ENCODE measurements at regions not wholly inside any gene's neighbourhood (a gene's known extent, or its start where the extent isn't known, plus 50 kb on each side); places are given as distances from the start of the nearest gene placed in this dataset.

DNA sequence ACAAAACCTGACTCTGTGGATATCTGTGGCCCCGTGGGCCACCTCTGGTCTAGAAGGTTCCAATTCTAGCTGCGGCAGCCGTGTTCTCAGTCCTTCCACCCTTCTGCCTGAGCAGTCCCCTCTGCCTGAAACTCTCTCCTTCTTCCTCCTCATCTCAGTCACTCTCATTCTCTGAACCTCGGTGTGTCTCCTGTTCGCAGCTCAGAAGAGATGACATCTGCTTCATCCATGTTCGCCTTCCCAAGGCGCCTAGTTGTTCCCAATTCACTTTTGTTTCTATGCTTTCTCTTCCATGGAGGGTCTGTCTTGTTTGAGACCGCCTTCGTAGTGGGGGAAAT is 95.5 kb downstream of the CEBPB start:
- H3K27me3 ChIP-seq (replicated peaks; ENCODE audit: insufficient read depth, low read length): peaks cover 93% of the 10 kb centered on the region
- no peaks in the 10 kb centered on the region for H3K36me3 ChIP-seq (replicated peaks; ENCODE audit: insufficient read depth, low read length)
- no peak overlapping the region for H3K4me2 ChIP-seq (ENCODE audit: low read depth, low read length)
- H3K9ac ChIP-seq (ENCODE audit: low read length): no peak overlapping the region
- no peaks in the 10 kb centered on the region for H3K79me2 ChIP-seq (ENCODE audit: low read length)
- no peak for DNase-seq
- H3K9me2 ChIP-seq (replicated peaks; ENCODE audit: insufficient read depth, low read length): no peaks in the 10 kb centered on the region
- no peak overlapping the region for H2AFZ ChIP-seq (ENCODE audit: low read length)
- no peak overlapping the region for H3K4me3 ChIP-seq (ENCODE audit: low read length)
- H3K4me1 ChIP-seq (ENCODE audit: low read length): no peaks in the 10 kb centered on the region
- no peaks in the 10 kb centered on the region for H4K20me1 ChIP-seq (ENCODE audit: insufficient read depth, low read length)
- no peaks in the 10 kb centered on the region for H3K9me3 ChIP-seq (replicated peaks; ENCODE audit: insufficient read depth, low read length)
- H3K27ac ChIP-seq (ENCODE audit: low read length): no peak overlapping the region
- no peak for TF ChIP-seq EZH2 (optimal IDR thresholded peaks at IDR 0.05; ENCODE audit: low read depth, low read length)
- no peak for TF ChIP-seq EZH2phosphoT487 (IDR thresholded peaks at IDR 0.05; ENCODE audit: low read length)
- TF ChIP-seq, protein P1, sequence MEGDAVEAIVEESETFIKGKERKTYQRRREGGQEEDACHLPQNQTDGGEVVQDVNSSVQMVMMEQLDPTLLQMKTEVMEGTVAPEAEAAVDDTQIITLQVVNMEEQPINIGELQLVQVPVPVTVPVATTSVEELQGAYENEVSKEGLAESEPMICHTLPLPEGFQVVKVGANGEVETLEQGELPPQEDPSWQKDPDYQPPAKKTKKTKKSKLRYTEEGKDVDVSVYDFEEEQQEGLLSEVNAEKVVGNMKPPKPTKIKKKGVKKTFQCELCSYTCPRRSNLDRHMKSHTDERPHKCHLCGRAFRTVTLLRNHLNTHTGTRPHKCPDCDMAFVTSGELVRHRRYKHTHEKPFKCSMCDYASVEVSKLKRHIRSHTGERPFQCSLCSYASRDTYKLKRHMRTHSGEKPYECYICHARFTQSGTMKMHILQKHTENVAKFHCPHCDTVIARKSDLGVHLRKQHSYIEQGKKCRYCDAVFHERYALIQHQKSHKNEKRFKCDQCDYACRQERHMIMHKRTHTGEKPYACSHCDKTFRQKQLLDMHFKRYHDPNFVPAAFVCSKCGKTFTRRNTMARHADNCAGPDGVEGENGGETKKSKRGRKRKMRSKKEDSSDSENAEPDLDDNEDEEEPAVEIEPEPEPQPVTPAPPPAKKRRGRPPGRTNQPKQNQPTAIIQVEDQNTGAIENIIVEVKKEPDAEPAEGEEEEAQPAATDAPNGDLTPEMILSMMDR (IDR thresholded peaks at IDR 0.05; ENCODE audit: low read length): no peak
- no peaks in the 10 kb centered on the region for H3F3A ChIP-seq (ENCODE audit: insufficient read depth, low read length)

DNA sequence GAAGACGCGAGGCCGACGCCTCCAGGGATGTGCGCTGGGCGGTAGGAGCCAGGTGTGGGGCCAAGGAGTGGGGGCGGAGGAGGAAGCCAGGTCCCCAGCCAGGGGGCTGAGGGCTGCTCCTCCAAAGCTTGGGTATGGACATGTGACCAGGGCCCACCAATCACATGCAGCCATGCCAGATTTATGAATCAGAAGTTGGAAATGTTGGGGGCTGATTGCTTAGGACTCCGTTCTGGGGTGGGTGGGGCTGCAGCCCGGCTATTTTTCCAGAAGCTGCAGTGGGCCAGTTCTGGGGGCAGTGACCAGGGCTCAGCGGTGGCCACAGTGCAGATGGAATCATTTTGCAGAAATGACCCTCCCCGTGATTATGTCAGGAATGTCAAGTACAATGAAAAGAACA is 96.0 kb downstream of the CEBPB start:
- no peak overlapping the region for H3K27ac ChIP-seq (ENCODE audit: low read length)
- H3K36me3 ChIP-seq (replicated peaks; ENCODE audit: insufficient read depth, low read length): no peaks in the 10 kb centered on the region
- H3K27me3 ChIP-seq (replicated peaks; ENCODE audit: insufficient read depth, low read length): peaks cover 92% of the 10 kb centered on the region
- H4K20me1 ChIP-seq (ENCODE audit: insufficient read depth, low read length): no peaks in the 10 kb centered on the region
- no peaks in the 10 kb centered on the region for H3K79me2 ChIP-seq (ENCODE audit: low read length)
- H3K4me1 ChIP-seq (ENCODE audit: low read length): no peaks in the 10 kb centered on the region
- H2AFZ ChIP-seq (ENCODE audit: low read length): no peak overlapping the region
- no peak overlapping the region for H3K4me2 ChIP-seq (ENCODE audit: low read depth, low read length)
- no peak for DNase-seq
- TF ChIP-seq EZH2 (optimal IDR thresholded peaks at IDR 0.05; ENCODE audit: low read depth, low read length) (no peak), EZH2phosphoT487 (IDR thresholded peaks at IDR 0.05; ENCODE audit: low read length) (no peak)
- TF ChIP-seq, protein P1 (IDR thresholded peaks at IDR 0.05; ENCODE audit: low read length): no peak
- no peaks in the 10 kb centered on the region for H3F3A ChIP-seq (ENCODE audit: insufficient read depth, low read length)
- no peaks in the 10 kb centered on the region for H3K9me3 ChIP-seq (replicated peaks; ENCODE audit: insufficient read depth, low read length)
- H3K9me2 ChIP-seq (replicated peaks; ENCODE audit: insufficient read depth, low read length): no peaks in the 10 kb centered on the region
- H3K9ac ChIP-seq (ENCODE audit: low read length): no peak overlapping the region
- no peak overlapping the region for H3K4me3 ChIP-seq (ENCODE audit: low read length)

DNA sequence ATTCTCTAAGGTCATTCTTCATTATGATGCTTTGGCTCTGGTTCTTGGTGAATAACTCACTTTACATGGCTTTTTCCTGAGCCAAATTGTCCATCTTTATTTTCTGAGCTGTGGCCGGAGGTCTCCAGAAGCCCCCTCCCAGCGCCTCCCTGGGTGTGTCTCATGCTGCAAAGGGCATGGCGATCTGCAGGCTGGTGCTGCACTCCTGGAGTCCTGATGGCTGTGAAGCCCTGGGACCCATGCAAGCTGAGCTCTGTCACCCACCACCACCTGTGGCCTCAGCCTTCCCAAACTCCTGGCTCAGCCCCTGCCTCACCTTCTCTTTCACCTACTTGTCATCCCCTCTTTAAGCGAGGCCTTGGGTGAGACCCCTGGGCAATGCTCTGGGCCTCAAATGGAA is 96.9 kb downstream of the CEBPB start:
- Histone ChIP-seq H3K4me3 (ENCODE audit: low read length) (no peak overlapping the region), H3K9me3 (replicated peaks; ENCODE audit: insufficient read depth, low read length) (no peaks in the 10 kb centered on the region), H4K20me1 (ENCODE audit: insufficient read depth, low read length) (no peaks in the 10 kb centered on the region), H3K4me2 (ENCODE audit: low read depth, low read length) (no peak overlapping the region), H3K27me3 (replicated peaks; ENCODE audit: insufficient read depth, low read length) (peaks cover 92% of the 10 kb centered on the region), H3F3A (ENCODE audit: insufficient read depth, low read length) (no peaks in the 10 kb centered on the region), H3K4me1 (ENCODE audit: low read length) (no peaks in the 10 kb centered on the region), H3K27ac (ENCODE audit: low read length) (no peak overlapping the region), H3K79me2 (ENCODE audit: low read length) (no peaks in the 10 kb centered on the region), H3K9ac (ENCODE audit: low read length) (no peak overlapping the region), H3K9me2 (replicated peaks; ENCODE audit: insufficient read depth, low read length) (no peaks in the 10 kb centered on the region), H2AFZ (ENCODE audit: low read length) (no peak overlapping the region), H3K36me3 (replicated peaks; ENCODE audit: insufficient read depth, low read length) (no peaks in the 10 kb centered on the region)
- TF ChIP-seq EZH2 (optimal IDR thresholded peaks at IDR 0.05; ENCODE audit: low read depth, low read length) (no peak), EZH2phosphoT487 (IDR thresholded peaks at IDR 0.05; ENCODE audit: low read length) (no peak)
- TF ChIP-seq, protein P1 (IDR thresholded peaks at IDR 0.05; ENCODE audit: low read length): no peak
- DNase-seq: no peak
